B cell (primary cell): ENCODE measurements at regions not wholly inside any gene's neighbourhood (a gene's known extent, or its start where the extent isn't known, plus 50 kb on each side); places are given as distances from the start of the nearest gene placed in this dataset.

Experiments
- ATAC-seq: fragments of 200-7000 bp; cut with Tn5 transposase; one replicate; pipeline ENCODE4 v1.10.0; 2021; ENCODE audit warnings: low read depth, mild to moderate bottlenecking, moderate number of reproducible peaks, moderate library complexity
- CTCF ChIA-PET: fragments of 350-600 bp; sonication (Branson Sonifier 250); formaldehyde crosslinking; loops from one replicate; lab custom pipeline; 2021; ENCODE audit warnings: antibody characterized with exemption, inconsistent platforms; lab: Charles Lee
- POLR2A ChIA-PET: fragments of 350-600 bp; sonication (Branson Sonifier 250); formaldehyde crosslinking; loops from one replicate; lab custom pipeline; 2021; ENCODE audit warnings: antibody characterized with exemption; lab: Charles Lee
- DNase-seq: peaks from one replicate; pipeline ENCODE4 v3.0.0; 2013
- H2AFZ ChIP-seq: 2 replicates; pipeline ENCODE4 v1.6.1; 2012; ENCODE audit warnings: mild to moderate bottlenecking, low read depth, low read length; ENCODE audit not compliant: insufficient read depth, poor library complexity, severe bottlenecking
- H3K27ac ChIP-seq, 2 donors: 1 replicate in 1 of 2; 2 replicates in 1 of 2; pipeline ENCODE4 v1.5.1; 2012 to 2013; ENCODE audit warnings: low read length in 2 of 2, mild to moderate bottlenecking in 2 of 2, moderate library complexity in 1 of 2
- H3K27me3 ChIP-seq, 4 experiments: fragments of 200-600 bp in 1 of 4; sonication (generic) in 1 of 4; replicated peaks in 1 of 4; 1 replicate in 2 of 4; 2 replicates in 2 of 4; pipeline versions ENCODE4 v1.6.1 to v1.7.0; 2013 to 2016; ENCODE audit warnings: low read length in 3 of 4, mild to moderate bottlenecking in 2 of 4, mixed read lengths in 1 of 4, moderate library complexity in 1 of 4; ENCODE audit not compliant: insufficient read depth in 4 of 4, control insufficient read depth in 3 of 4; ENCODE audit errors: control extremely low read depth in 1 of 4
- H3K36me3 ChIP-seq, 2 experiments: replicated peaks in 1 of 2; 1 replicate in 1 of 2; 2 replicates in 1 of 2; pipeline versions ENCODE4 v1.6.1 to v1.7.1; 2013; ENCODE audit warnings: low read length in 1 of 2; ENCODE audit not compliant: insufficient read depth in 2 of 2, control insufficient read depth in 1 of 2; ENCODE audit errors: control extremely low read depth in 1 of 2, extremely low read depth in 1 of 2
- H3K4me1 ChIP-seq, 2 donors: fragments of 200-600 bp in 1 of 2; sonication (generic) in 1 of 2; 1 replicate in 1 of 2; 2 replicates in 1 of 2; pipeline versions ENCODE4 v1.5.1 to v1.6.1; 2013 to 2017; ENCODE audit warnings: low read length in 2 of 2; ENCODE audit not compliant: control insufficient read depth in 2 of 2, insufficient read depth in 2 of 2
- H3K4me2 ChIP-seq: replicated peaks from 2 replicates; pipeline ENCODE3; 2012; ENCODE audit warnings: mild to moderate bottlenecking, low read depth, low read length; ENCODE audit not compliant: poor library complexity, severe bottlenecking
- H3K4me3 ChIP-seq, 5 experiments: fragments of 200-600 bp in 1 of 5; sonication (generic) in 1 of 5; 1 replicate in 3 of 5; 2 replicates in 2 of 5; pipeline versions ENCODE4 v1.5.1 to v1.7.0; 2011 to 2016; ENCODE audit warnings: low read length in 4 of 5, mild to moderate bottlenecking in 4 of 5, low read depth in 2 of 5, control low read depth in 1 of 5, moderate library complexity in 1 of 5; ENCODE audit not compliant: insufficient read depth in 1 of 5; ENCODE audit errors: control extremely low read depth in 1 of 5, extremely low read depth in 1 of 5
- H3K79me2 ChIP-seq: fragments of 200-600 bp; sonication (generic); one replicate; pipeline ENCODE4 v1.6.0; 2016; ENCODE audit warnings: low read length; ENCODE audit not compliant: control insufficient read depth, insufficient read depth
- H3K9ac ChIP-seq: fragments of 200-600 bp; sonication (generic); 2 replicates; pipeline ENCODE4 v1.6.1; 2017; ENCODE audit warnings: mild to moderate bottlenecking, low read length, moderate library complexity
- H3K9me3 ChIP-seq, 3 donors: one replicate each; pipeline versions ENCODE4 v1.6.1 to v1.7.1; 2013; ENCODE audit warnings: low read length in 2 of 3; ENCODE audit not compliant: control insufficient read depth in 2 of 3, insufficient read depth in 1 of 3; ENCODE audit errors: control extremely low read depth in 1 of 3
- H4K20me1 ChIP-seq: 2 replicates; pipeline ENCODE4 v1.6.0; 2012; ENCODE audit warnings: mild to moderate bottlenecking, low read length; ENCODE audit not compliant: insufficient read depth, control insufficient read depth, poor library complexity, severe bottlenecking
- H3K27ac Mint-ChIP-seq: one replicate; pipeline ENCODE4 v1.8.0; 2021; ENCODE audit warnings: mixed read lengths
- H3K27me3 Mint-ChIP-seq: one replicate; pipeline ENCODE4 v1.8.0; 2021; ENCODE audit warnings: mixed read lengths
- H3K4me1 Mint-ChIP-seq: one replicate; pipeline ENCODE4 v1.8.0; 2021; ENCODE audit warnings: mixed read lengths
- H3K4me3 Mint-ChIP-seq: one replicate; pipeline ENCODE4 v1.8.0; 2021; ENCODE audit warnings: mixed read lengths
- H3K9me3 Mint-ChIP-seq: one replicate; pipeline ENCODE4 v1.8.0; 2022; ENCODE audit warnings: mixed read lengths; ENCODE audit not compliant: insufficient read depth
- EZH2 ChIP-seq: IDR thresholded peaks from 2 replicates; pipeline ENCODE4 v1.6.1; 2012; ENCODE audit warnings: borderline replicate concordance, low read depth, mild to moderate bottlenecking, moderate library complexity, low read length; ENCODE audit not compliant: insufficient read depth, poor library complexity, severe bottlenecking
- WGBS: methylation state at CpG from one replicate; pipeline ENCODE4 v1.1.5; 2013; ENCODE audit warnings: missing lambda C conversion rate; ENCODE audit not compliant: insufficient coverage; 5-methylcytosine and 5-hydroxymethylcytosine counted together
- intact Hi-C: fragments of 100-400 bp; cut with micrococcal nuclease; formaldehyde crosslinking; loops from one replicate; pipeline ENCODE4 v1.10.0; 2022
- TF ChIP-seq, protein P1 (sequence below): fragments of 200-600 bp; IDR thresholded peaks from one replicate; pipeline ENCODE4 v1.8.0; 2022; ENCODE audit warnings: antibody characterized with exemption, mild to moderate bottlenecking

DNA sequence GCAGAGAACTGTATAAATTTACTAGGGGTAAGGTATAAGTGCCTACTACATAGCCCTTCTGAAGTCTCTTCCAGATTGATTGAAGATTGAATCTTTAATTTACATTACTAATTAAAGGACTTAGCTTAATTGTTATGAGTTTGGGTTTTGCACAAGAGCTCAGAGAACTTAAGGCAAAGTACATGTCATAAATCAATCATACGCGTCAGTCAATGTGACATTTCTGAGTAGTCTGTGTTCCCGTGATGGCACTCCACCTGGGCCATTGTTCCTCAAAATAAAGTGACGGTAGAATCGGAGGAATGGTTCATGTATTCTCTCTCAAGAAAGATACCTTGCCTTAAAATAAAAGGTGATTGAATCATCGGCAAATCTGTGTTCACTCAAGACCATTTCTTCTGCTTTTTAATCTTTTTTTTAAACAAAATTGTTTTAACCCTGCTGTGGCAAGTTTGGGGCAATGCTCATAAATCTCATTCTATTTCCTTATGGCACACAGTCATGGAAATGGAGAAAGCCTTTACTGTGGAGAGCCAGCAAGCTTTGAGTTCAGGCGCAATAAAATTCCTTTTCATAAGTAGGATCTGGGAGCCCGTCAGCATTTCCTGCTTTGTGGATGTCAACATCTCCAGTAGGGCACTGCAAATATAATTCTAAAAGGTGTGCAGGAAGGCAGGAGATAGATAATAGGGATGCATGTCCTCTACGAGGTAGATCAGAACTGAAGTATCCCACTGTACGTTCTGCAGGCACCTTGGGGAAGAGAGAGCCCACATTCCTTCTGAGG, 427.4 kb downstream of the GATA3 start:
- intact Hi-C loops, result no loop called here
- CTCF ChIA-PET, result no interaction called here
- H3K9me3 ChIP-seq, result peaks cover 0 to 4% (median 3%) of the 10 kb centered on the region in 3 donors

DNA sequence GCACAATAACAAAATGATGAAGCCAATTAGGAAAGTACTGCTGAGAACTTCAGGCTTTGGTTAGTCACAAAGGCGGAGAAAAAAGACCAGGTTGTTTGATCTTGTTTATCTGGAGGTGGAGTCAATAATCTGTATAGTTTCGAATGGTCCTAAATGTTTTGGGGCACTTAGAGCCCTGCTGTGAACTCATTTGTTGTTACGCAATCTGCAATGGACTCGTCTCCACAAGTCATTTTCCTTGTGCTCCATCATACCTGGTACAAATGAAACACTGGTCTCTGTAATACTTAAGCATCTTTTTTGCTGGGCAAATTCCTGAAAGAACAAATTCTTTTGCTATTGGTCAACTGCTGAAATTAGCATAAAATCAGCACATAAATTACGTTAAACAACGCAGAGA, 430.5 kb downstream of the GATA3 start:
- H3K27ac Mint-ChIP-seq, result no peak overlapping the region
- peaks cover 0 to 4% (median 1%) of the 10 kb centered on the region in 3 donors for H3K9me3 ChIP-seq
- H2AFZ ChIP-seq, result no peak overlapping the region
- no peak overlapping the region for H3K9ac ChIP-seq
- DNase-seq (no peak), ATAC-seq (no peak)
- peaks cover 3% of the 10 kb centered on the region for H3K27me3 Mint-ChIP-seq
- WGBS, result 94% methylated on average over 4 of the region's 6 CpGs
- no peaks in the 10 kb centered on the region for H3K9me3 Mint-ChIP-seq
- no peaks in the 10 kb centered on the region for H4K20me1 ChIP-seq
- no peak overlapping the region for H3K4me3 Mint-ChIP-seq
- TF ChIP-seq, protein P1, sequence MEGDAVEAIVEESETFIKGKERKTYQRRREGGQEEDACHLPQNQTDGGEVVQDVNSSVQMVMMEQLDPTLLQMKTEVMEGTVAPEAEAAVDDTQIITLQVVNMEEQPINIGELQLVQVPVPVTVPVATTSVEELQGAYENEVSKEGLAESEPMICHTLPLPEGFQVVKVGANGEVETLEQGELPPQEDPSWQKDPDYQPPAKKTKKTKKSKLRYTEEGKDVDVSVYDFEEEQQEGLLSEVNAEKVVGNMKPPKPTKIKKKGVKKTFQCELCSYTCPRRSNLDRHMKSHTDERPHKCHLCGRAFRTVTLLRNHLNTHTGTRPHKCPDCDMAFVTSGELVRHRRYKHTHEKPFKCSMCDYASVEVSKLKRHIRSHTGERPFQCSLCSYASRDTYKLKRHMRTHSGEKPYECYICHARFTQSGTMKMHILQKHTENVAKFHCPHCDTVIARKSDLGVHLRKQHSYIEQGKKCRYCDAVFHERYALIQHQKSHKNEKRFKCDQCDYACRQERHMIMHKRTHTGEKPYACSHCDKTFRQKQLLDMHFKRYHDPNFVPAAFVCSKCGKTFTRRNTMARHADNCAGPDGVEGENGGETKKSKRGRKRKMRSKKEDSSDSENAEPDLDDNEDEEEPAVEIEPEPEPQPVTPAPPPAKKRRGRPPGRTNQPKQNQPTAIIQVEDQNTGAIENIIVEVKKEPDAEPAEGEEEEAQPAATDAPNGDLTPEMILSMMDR, result no peak
- TF ChIP-seq EZH2, result no peak
- POLR2A ChIA-PET, result no interaction called here
- CTCF ChIA-PET, result no interaction called here
- no peaks in the 10 kb centered on the region for H3K36me3 ChIP-seq
- no peaks in the 10 kb centered on the region for H3K79me2 ChIP-seq
- no peak overlapping the region for H3K4me3 ChIP-seq
- intact Hi-C loops, result no loop called here
- no peaks in the 10 kb centered on the region for H3K4me1 Mint-ChIP-seq
- H3K4me1 ChIP-seq, result no peaks in the 10 kb centered on the region
- H3K4me2 ChIP-seq, result no peak overlapping the region
- no peaks in the 10 kb centered on the region for H3K27me3 ChIP-seq
- H3K27ac ChIP-seq, result no peak overlapping the region

More for the DNA sequence above, 427.4 kb downstream of the GATA3 start:
- POLR2A ChIA-PET, result no interaction called here
- TF ChIP-seq, protein P1, result no peak
- no peak for TF ChIP-seq EZH2
- no peak overlapping the region for H3K4me2 ChIP-seq
- peaks cover 3% of the 10 kb centered on the region for H3K27me3 Mint-ChIP-seq
- H2AFZ ChIP-seq, result no peak overlapping the region
- no peak overlapping the region for H3K4me3 ChIP-seq
- ATAC-seq (no peak), DNase-seq (no peak)
- H3K4me1 Mint-ChIP-seq, result no peaks in the 10 kb centered on the region
- H3K4me1 ChIP-seq, result no peaks in the 10 kb centered on the region
- H3K9ac ChIP-seq, result no peak overlapping the region
- peaks cover 4% of the 10 kb centered on the region for H3K9me3 Mint-ChIP-seq
- no peak overlapping the region for H3K27ac Mint-ChIP-seq
- no peaks in the 10 kb centered on the region for H3K79me2 ChIP-seq
- no peak overlapping the region for H3K27ac ChIP-seq
- 96% methylated on average over 5 of the region's 10 CpGs for WGBS
- H3K4me3 Mint-ChIP-seq, result no peak overlapping the region
- H3K27me3 ChIP-seq, result no peaks in the 10 kb centered on the region
- H4K20me1 ChIP-seq, result no peaks in the 10 kb centered on the region
- H3K36me3 ChIP-seq, result no peaks in the 10 kb centered on the region
